ENCODE measurements at regions not wholly inside any gene's neighbourhood (a gene's known extent, or its start where the extent isn't known, plus 50 kb on each side); places are given as distances from the start of the nearest gene placed in this dataset.

GRCh38 chr6:14635195-14635594, 517.6 kb downstream of the CD83 start:
- Histone ChIP-seq H3K4me1 (ENCODE audit: control insufficient read depth in 3 of 3, insufficient read depth in 3 of 3, low read length in 3 of 3) (peaks cover 19 to 24% (median 20%) of the 10 kb centered on the region in 3 donors), H3K36me3 (ENCODE audit: control insufficient read depth in 3 of 3, insufficient read depth in 3 of 3, low read length in 3 of 3) (no peaks in the 10 kb centered on the region)

GRCh38 chr6:14635934-14636591, 518.5 kb downstream of the CD83 start:
- H3K9me3 ChIP-seq (ENCODE audit: control insufficient read depth in 3 of 3, low read length in 3 of 3), result no peaks in the 10 kb centered on the region

More at GRCh38 chr6:14635195-14635594, 517.6 kb downstream of the CD83 start:
- H3K4me3 ChIP-seq (ENCODE audit: low read length in 3 of 3), result no peak overlapping the region
- no peak overlapping the region for H3K9ac ChIP-seq (ENCODE audit: low read depth in 1 of 3, low read length in 3 of 3)
- H3K9me3 ChIP-seq (ENCODE audit: control insufficient read depth in 3 of 3, low read length in 3 of 3), result no peaks in the 10 kb centered on the region
- no peak overlapping the region for H3K27ac ChIP-seq (ENCODE audit: low read depth, low read length)
- H3K27me3 ChIP-seq (ENCODE audit: control insufficient read depth in 3 of 3, insufficient read depth in 3 of 3, low read length in 3 of 3), result peaks cover 0 to 2% (median 0%) of the 10 kb centered on the region in 3 donors

GRCh38 chr6:14638435-14638905, 520.9 kb downstream of the CD83 start:
- Histone ChIP-seq H3K27me3 (ENCODE audit: control insufficient read depth in 3 of 3, insufficient read depth in 3 of 3, low read length in 3 of 3) (no peaks in the 10 kb centered on the region), H3K4me1 (ENCODE audit: control insufficient read depth in 3 of 3, insufficient read depth in 3 of 3, low read length in 3 of 3) (peaks cover 39 to 43% (median 42%) of the 10 kb centered on the region in 3 donors), H3K4me3 (ENCODE audit: low read length in 3 of 3) (peak overlapping the region; percentile 65 to 67 (median 66)), H3K9me3 (ENCODE audit: control insufficient read depth in 3 of 3, low read length in 3 of 3) (no peaks in the 10 kb centered on the region), H3K27ac (ENCODE audit: low read depth, low read length) (peak overlapping the region; percentile 96), H3K9ac (ENCODE audit: low read depth in 1 of 3, low read length in 3 of 3) (peak overlapping the region; percentile 79 to 80 (median 80)), H3K36me3 (ENCODE audit: control insufficient read depth in 3 of 3, insufficient read depth in 3 of 3, low read length in 3 of 3) (no peaks in the 10 kb centered on the region)

More at GRCh38 chr6:14635934-14636591, 518.5 kb downstream of the CD83 start:
- Histone ChIP-seq H3K27me3 (ENCODE audit: control insufficient read depth in 3 of 3, insufficient read depth in 3 of 3, low read length in 3 of 3) (no peaks in the 10 kb centered on the region), H3K27ac (ENCODE audit: low read depth, low read length) (no peak overlapping the region), H3K4me3 (ENCODE audit: low read length in 3 of 3) (no peak overlapping the region), H3K36me3 (ENCODE audit: control insufficient read depth in 3 of 3, insufficient read depth in 3 of 3, low read length in 3 of 3) (no peaks in the 10 kb centered on the region), H3K4me1 (ENCODE audit: control insufficient read depth in 3 of 3, insufficient read depth in 3 of 3, low read length in 3 of 3) (peaks cover 28 to 32% (median 28%) of the 10 kb centered on the region in 3 donors), H3K9ac (ENCODE audit: low read depth in 1 of 3, low read length in 3 of 3) (no peak overlapping the region)

DNA sequence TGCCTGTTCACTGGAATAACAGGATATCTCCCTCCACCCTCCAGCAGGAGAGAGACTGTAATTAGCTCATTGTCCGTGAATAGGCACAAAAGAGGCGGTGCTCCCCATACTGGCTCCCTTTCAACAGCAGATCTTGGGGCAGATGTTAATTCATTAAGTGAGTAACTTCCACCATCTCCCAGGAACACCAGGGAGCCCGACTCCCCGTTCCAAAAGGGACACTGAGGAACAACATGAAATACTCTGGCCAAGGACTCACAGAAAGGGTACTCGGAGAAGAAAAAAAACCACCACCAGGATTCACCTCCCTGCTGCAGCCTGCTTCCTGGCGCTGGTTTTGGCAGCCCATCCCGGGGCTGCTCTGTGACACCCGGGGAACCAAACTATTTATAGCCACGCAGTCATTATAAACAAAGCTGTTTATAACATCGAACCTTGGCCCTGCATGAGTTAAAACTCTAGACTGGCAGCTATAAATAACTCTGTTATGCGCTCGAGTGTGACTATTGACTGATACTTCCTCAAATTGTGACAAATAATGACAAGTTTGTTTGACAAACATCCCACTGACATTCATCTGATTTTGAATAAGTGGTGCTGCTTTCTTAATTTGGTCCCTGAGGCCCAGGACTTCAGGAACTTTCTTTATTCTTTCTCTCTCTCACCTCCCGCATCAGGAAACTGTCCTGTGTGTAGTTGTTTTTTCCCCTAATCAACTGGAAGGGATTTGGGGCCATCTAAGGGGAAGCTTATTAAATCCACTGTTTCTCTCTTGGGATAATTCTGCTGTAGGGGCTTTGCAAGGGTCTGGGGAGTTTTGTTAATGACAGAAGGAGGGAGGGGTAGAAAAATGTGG, 521.6 kb downstream of the CD83 start:
- Histone ChIP-seq H3K4me3 (ENCODE audit: low read length in 3 of 3) (peak overlapping the region; percentile 65 to 67 (median 66)), H3K4me1 (ENCODE audit: control insufficient read depth in 3 of 3, insufficient read depth in 3 of 3, low read length in 3 of 3) (peaks cover 41 to 47% (median 45%) of the 10 kb centered on the region in 3 donors), H3K9me3 (ENCODE audit: control insufficient read depth in 3 of 3, low read length in 3 of 3) (no peaks in the 10 kb centered on the region), H3K36me3 (ENCODE audit: control insufficient read depth in 3 of 3, insufficient read depth in 3 of 3, low read length in 3 of 3) (no peaks in the 10 kb centered on the region), H3K9ac (ENCODE audit: low read depth in 1 of 3, low read length in 3 of 3) (peak overlapping the region; percentile 79 to 80 (median 80)), H3K27me3 (ENCODE audit: control insufficient read depth in 3 of 3, insufficient read depth in 3 of 3, low read length in 3 of 3) (no peaks in the 10 kb centered on the region), H3K27ac (ENCODE audit: low read depth, low read length) (peak overlapping the region; percentile 96)

DNA sequence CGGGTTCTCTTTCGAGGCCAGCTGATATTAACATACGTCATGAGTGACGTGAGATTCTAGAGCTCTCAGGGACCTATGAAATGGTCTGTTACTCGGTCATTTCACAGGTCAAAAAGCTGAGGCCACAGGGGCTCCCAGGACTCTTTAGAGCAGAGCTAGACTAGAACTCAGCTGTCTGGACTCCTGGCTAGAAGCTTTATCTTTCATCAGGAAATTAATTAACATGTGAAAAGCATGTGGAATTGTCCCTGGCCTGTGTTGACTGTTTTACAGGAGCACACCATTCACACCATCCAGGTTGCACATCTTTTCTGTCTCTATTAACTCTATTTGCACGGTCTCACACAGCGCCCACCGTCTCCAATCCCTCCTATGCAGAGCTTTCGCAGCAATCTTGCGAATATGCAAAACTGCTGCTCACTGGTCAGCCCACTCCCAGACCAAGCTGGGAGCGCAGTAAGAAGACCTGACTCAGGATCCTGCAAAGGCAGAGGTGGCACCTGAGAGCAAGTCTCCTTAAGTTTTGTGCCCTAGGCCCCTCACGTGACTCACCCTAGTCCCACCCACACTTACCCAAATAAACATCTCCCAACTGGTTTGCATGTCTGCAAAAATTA, 522.5 kb downstream of the CD83 start:
- H3K27ac ChIP-seq (ENCODE audit: low read depth, low read length), result peak overlapping the region; percentile 96
- no peak overlapping the region for H3K4me3 ChIP-seq (ENCODE audit: low read length in 3 of 3)
- H3K9me3 ChIP-seq (ENCODE audit: control insufficient read depth in 3 of 3, low read length in 3 of 3), result no peaks in the 10 kb centered on the region
- peaks cover 42 to 50% (median 47%) of the 10 kb centered on the region in 3 donors for H3K4me1 ChIP-seq (ENCODE audit: control insufficient read depth in 3 of 3, insufficient read depth in 3 of 3, low read length in 3 of 3)
- no peaks in the 10 kb centered on the region for H3K27me3 ChIP-seq (ENCODE audit: control insufficient read depth in 3 of 3, insufficient read depth in 3 of 3, low read length in 3 of 3)
- no peaks in the 10 kb centered on the region for H3K36me3 ChIP-seq (ENCODE audit: control insufficient read depth in 3 of 3, insufficient read depth in 3 of 3, low read length in 3 of 3)
- H3K9ac ChIP-seq (ENCODE audit: low read depth in 1 of 3, low read length in 3 of 3), result peak overlapping the region in 2 of 3 donors; percentile 5 to 79

DNA sequence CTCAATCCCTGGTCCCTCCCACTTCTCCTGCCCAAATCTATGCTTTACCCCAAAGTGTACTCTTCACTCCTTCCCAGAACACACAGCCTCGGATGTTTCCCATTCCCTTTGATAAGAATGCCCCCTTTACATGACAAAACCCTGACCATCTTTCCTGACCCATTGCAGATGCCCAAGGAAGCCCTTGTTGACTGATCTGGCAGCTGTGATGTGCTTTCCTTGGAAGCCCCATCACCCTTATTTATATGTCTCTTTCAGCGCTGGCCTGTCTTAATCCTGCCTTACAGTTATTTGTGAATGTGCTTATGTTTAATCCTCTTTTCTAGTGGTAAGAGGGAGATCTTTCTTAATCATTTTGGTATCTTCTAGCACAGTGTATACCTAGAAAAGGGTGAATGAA, 523.1 kb downstream of the CD83 start:
- Histone ChIP-seq H3K9me3 (ENCODE audit: control insufficient read depth in 3 of 3, low read length in 3 of 3) (no peaks in the 10 kb centered on the region), H3K4me1 (ENCODE audit: control insufficient read depth in 3 of 3, insufficient read depth in 3 of 3, low read length in 3 of 3) (peaks cover 42 to 50% (median 47%) of the 10 kb centered on the region in 3 donors), H3K27me3 (ENCODE audit: control insufficient read depth in 3 of 3, insufficient read depth in 3 of 3, low read length in 3 of 3) (no peaks in the 10 kb centered on the region), H3K9ac (ENCODE audit: low read depth in 1 of 3, low read length in 3 of 3) (peak overlapping the region in 1 of 3 donors; percentile 5), H3K36me3 (ENCODE audit: control insufficient read depth in 3 of 3, insufficient read depth in 3 of 3, low read length in 3 of 3) (no peaks in the 10 kb centered on the region), H3K27ac (ENCODE audit: low read depth, low read length) (peak overlapping the region; percentile 96), H3K4me3 (ENCODE audit: low read length in 3 of 3) (no peak overlapping the region)

GRCh38 chr6:14641423-14642135, 524.0 kb downstream of the CD83 start:
- Histone ChIP-seq H3K4me1 (ENCODE audit: control insufficient read depth in 3 of 3, insufficient read depth in 3 of 3, low read length in 3 of 3) (peaks cover 42 to 50% (median 47%) of the 10 kb centered on the region in 3 donors), H3K9ac (ENCODE audit: low read depth in 1 of 3, low read length in 3 of 3) (peak overlapping the region in 2 of 3 donors; percentile 1 to 40), H3K27ac (ENCODE audit: low read depth, low read length) (peak overlapping the region; percentile 96), H3K27me3 (ENCODE audit: control insufficient read depth in 3 of 3, insufficient read depth in 3 of 3, low read length in 3 of 3) (no peaks in the 10 kb centered on the region), H3K36me3 (ENCODE audit: control insufficient read depth in 3 of 3, insufficient read depth in 3 of 3, low read length in 3 of 3) (no peaks in the 10 kb centered on the region), H3K9me3 (ENCODE audit: control insufficient read depth in 3 of 3, low read length in 3 of 3) (no peaks in the 10 kb centered on the region), H3K4me3 (ENCODE audit: low read length in 3 of 3) (no peak overlapping the region)

DNA sequence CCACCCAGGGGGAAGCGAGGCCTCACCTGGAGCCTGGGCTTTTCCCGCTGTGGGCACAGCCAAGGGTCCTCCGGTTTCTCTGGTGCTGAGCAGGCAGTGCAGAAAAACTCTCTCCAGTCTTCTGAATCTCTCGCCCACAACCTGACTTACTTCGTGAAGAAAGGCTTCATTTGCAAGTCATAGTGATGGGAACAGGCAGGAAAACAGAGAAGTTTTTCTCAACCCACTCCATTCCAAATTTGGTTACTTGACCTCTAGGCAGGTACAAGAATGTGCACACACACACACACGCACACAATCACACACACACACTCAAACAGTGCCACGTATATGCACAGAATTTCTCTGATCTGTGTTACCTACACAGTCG, 524.5 kb downstream of the CD83 start:
- Histone ChIP-seq H3K4me3 (ENCODE audit: low read length in 3 of 3) (no peak overlapping the region), H3K9me3 (ENCODE audit: control insufficient read depth in 3 of 3, low read length in 3 of 3) (no peaks in the 10 kb centered on the region), H3K27me3 (ENCODE audit: control insufficient read depth in 3 of 3, insufficient read depth in 3 of 3, low read length in 3 of 3) (no peaks in the 10 kb centered on the region), H3K9ac (ENCODE audit: low read depth in 1 of 3, low read length in 3 of 3) (no peak overlapping the region), H3K4me1 (ENCODE audit: control insufficient read depth in 3 of 3, insufficient read depth in 3 of 3, low read length in 3 of 3) (peaks cover 42 to 50% (median 47%) of the 10 kb centered on the region in 3 donors), H3K27ac (ENCODE audit: low read depth, low read length) (peak overlapping the region; percentile 96), H3K36me3 (ENCODE audit: control insufficient read depth in 3 of 3, insufficient read depth in 3 of 3, low read length in 3 of 3) (no peaks in the 10 kb centered on the region)

DNA sequence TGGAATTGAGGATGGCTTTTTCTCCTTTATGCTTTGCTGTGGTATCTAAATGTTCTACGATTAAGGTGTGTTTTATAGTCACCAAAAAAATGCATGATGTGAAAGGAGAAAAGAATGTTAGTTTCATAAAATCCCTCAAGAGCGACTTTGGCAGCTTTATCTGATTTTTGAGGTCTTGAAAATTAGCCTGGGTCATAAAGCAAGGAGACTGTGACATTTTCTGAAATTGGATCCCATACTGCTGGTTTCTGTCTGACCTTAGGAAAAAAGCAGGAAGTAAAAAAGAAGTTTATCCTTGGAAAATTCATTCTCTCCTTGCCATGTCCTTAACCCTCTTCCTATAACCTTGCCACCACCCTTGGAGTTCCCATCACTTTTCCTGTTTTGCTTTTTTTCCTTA, 525.3 kb downstream of the CD83 start:
- peaks cover 39 to 46% (median 45%) of the 10 kb centered on the region in 3 donors for H3K4me1 ChIP-seq (ENCODE audit: control insufficient read depth in 3 of 3, insufficient read depth in 3 of 3, low read length in 3 of 3)
- no peak overlapping the region for H3K27ac ChIP-seq (ENCODE audit: low read depth, low read length)
- no peaks in the 10 kb centered on the region for H3K36me3 ChIP-seq (ENCODE audit: control insufficient read depth in 3 of 3, insufficient read depth in 3 of 3, low read length in 3 of 3)
- H3K9ac ChIP-seq (ENCODE audit: low read depth in 1 of 3, low read length in 3 of 3), result no peak overlapping the region
- H3K4me3 ChIP-seq (ENCODE audit: low read length in 3 of 3), result no peak overlapping the region
- no peaks in the 10 kb centered on the region for H3K27me3 ChIP-seq (ENCODE audit: control insufficient read depth in 3 of 3, insufficient read depth in 3 of 3, low read length in 3 of 3)
- H3K9me3 ChIP-seq (ENCODE audit: control insufficient read depth in 3 of 3, low read length in 3 of 3), result no peaks in the 10 kb centered on the region
